H9 (cell line): ENCODE measurements at regions not wholly inside any gene's neighbourhood (a gene's known extent, or its start where the extent isn't known, plus 50 kb on each side); places are given as distances from the start of the nearest gene placed in this dataset.

ENCODE experiments used
- DNase-seq: peaks from one replicate; pipeline ENCODE4 v3.0.0-alpha.2; 2017
- H2AFZ ChIP-seq: one replicate; pipeline ENCODE4 v1.6.1; 2013; ENCODE audit warnings: mild to moderate bottlenecking, low read length, control low read depth, moderate library complexity
- H2AK5ac ChIP-seq: 2 replicates; pipeline ENCODE4 v1.6.1; 2013; ENCODE audit warnings: low read length, control low read depth, mixed read lengths; ENCODE audit not compliant: insufficient read length
- H2BK120ac ChIP-seq: one replicate; pipeline ENCODE4 v1.6.1; 2013; ENCODE audit warnings: low read depth, mild to moderate bottlenecking, low read length, control low read depth, inconsistent platforms; ENCODE audit not compliant: poor library complexity, severe bottlenecking
- H2BK12ac ChIP-seq: 2 replicates; pipeline ENCODE4 v1.6.1; 2013; ENCODE audit warnings: low read length, control low read depth, mixed read lengths, low read depth; ENCODE audit not compliant: insufficient read length
- H2BK15ac ChIP-seq: 2 replicates; pipeline ENCODE4 v1.6.1; 2013; ENCODE audit warnings: low read depth, low read length, control low read depth
- H2BK20ac ChIP-seq: one replicate; pipeline ENCODE4 v1.6.1; 2013; ENCODE audit warnings: low read depth, mild to moderate bottlenecking, low read length, control low read depth, inconsistent platforms; ENCODE audit not compliant: poor library complexity, severe bottlenecking
- H2BK5ac ChIP-seq: 2 replicates; pipeline ENCODE4 v1.6.1; 2013; ENCODE audit warnings: low read length, control low read depth, mixed read lengths; ENCODE audit not compliant: insufficient read length
- H3K14ac ChIP-seq: 2 replicates; pipeline ENCODE4 v1.6.1; 2013; ENCODE audit warnings: low read length, control low read depth; ENCODE audit not compliant: insufficient read depth
- H3K18ac ChIP-seq: 2 replicates; pipeline ENCODE4 v1.6.1; 2013; ENCODE audit warnings: low read depth, mild to moderate bottlenecking, mixed read lengths, low read length, control low read depth; ENCODE audit not compliant: insufficient read length
- H3K23ac ChIP-seq: 2 replicates; pipeline ENCODE4 v1.6.1; 2013; ENCODE audit warnings: low read length, control low read depth, mixed read lengths, low read depth; ENCODE audit not compliant: insufficient read length
- H3K23me2 ChIP-seq: 2 replicates; pipeline ENCODE4 v1.6.1; 2013; ENCODE audit warnings: low read depth, mild to moderate bottlenecking, mixed read lengths, low read length, control low read depth; ENCODE audit not compliant: insufficient read length, poor library complexity, severe bottlenecking
- H3K27ac ChIP-seq: 2 replicates; pipeline ENCODE4 v1.5.1; 2013; ENCODE audit warnings: low read length, control low read depth, mixed read lengths, low read depth; ENCODE audit not compliant: insufficient read length
- H3K27me3 ChIP-seq: 2 replicates; pipeline ENCODE4 v1.6.1; 2013; ENCODE audit warnings: low read length, control low read depth, inconsistent platforms; ENCODE audit not compliant: insufficient read depth
- H3K4ac ChIP-seq: 2 replicates; pipeline ENCODE4 v1.6.1; 2013; ENCODE audit warnings: low read depth, mild to moderate bottlenecking, control low read depth, inconsistent platforms, low read length, moderate library complexity
- H3K4me1 ChIP-seq: 2 replicates; pipeline ENCODE4 v1.6.1; 2013; ENCODE audit warnings: low read length, control low read depth, inconsistent platforms; ENCODE audit not compliant: insufficient read depth
- H3K4me2 ChIP-seq: 2 replicates; pipeline ENCODE4 v1.6.1; 2013; ENCODE audit warnings: low read length, control low read depth, mixed read lengths; ENCODE audit not compliant: insufficient read length, insufficient read depth
- H3K56ac ChIP-seq: 2 replicates; pipeline ENCODE4 v1.6.1; 2013; ENCODE audit warnings: low read depth, mild to moderate bottlenecking, mixed read lengths, low read length, control low read depth; ENCODE audit not compliant: insufficient read length
- H3K79me1 ChIP-seq: 2 replicates; pipeline ENCODE4 v1.6.1; 2013; ENCODE audit warnings: low read depth, mild to moderate bottlenecking, moderate library complexity, low read length, control low read depth, inconsistent platforms; ENCODE audit not compliant: insufficient read depth, poor library complexity, severe bottlenecking
- H3K79me2 ChIP-seq: 2 replicates; pipeline ENCODE4 v1.6.1; 2013; ENCODE audit warnings: low read length, control low read depth, inconsistent platforms; ENCODE audit not compliant: insufficient read depth
- H3K9ac ChIP-seq: 2 replicates; pipeline ENCODE4 v1.6.1; 2013; ENCODE audit warnings: low read length, control low read depth, mixed read lengths; ENCODE audit not compliant: insufficient read length; ENCODE audit errors: extremely low read depth
- H3K9me3 ChIP-seq: one replicate; pipeline ENCODE4 v1.6.1; 2013; ENCODE audit warnings: low read depth, low read length, inconsistent platforms; ENCODE audit not compliant: control insufficient read depth
- H3T11ph ChIP-seq: one replicate; pipeline ENCODE4 v1.6.1; 2013; ENCODE audit warnings: mild to moderate bottlenecking, low read length, control low read depth, inconsistent platforms
- H4K20me1 ChIP-seq: one replicate; pipeline ENCODE4 v1.6.1; 2013; ENCODE audit not compliant: control insufficient read depth, insufficient read length, insufficient read depth
- H4K5ac ChIP-seq: 2 replicates; pipeline ENCODE4 v1.6.1; 2013; ENCODE audit warnings: low read depth, mild to moderate bottlenecking, mixed read lengths, low read length, control low read depth; ENCODE audit not compliant: insufficient read length
- H4K8ac ChIP-seq: replicated peaks from 2 replicates; pipeline ENCODE4 v1.6.1; 2013; ENCODE audit warnings: low read length, control low read depth, mixed read lengths, low read depth; ENCODE audit not compliant: insufficient read length
- H4K91ac ChIP-seq: 2 replicates; pipeline ENCODE4 v1.6.1; 2013; ENCODE audit warnings: low read depth, mild to moderate bottlenecking, moderate library complexity, mixed read lengths, low read length, control low read depth; ENCODE audit not compliant: insufficient read length
- H3K27ac Mint-ChIP-seq, 3 experiments: 2 replicates in 2 of 3; 3 replicates in 1 of 3; pipeline ENCODE4 v1.8.0; 2020 to 2021; ENCODE audit warnings: mixed read lengths in 3 of 3, mild to moderate bottlenecking in 1 of 3, moderate library complexity in 1 of 3
- H3K27me3 Mint-ChIP-seq: 2 replicates; pipeline ENCODE4 v1.8.0; 2021; ENCODE audit warnings: low read depth, mild to moderate bottlenecking, moderate library complexity, mixed read lengths
- H3K36me3 Mint-ChIP-seq, 3 experiments: 2 replicates in 2 of 3; 3 replicates in 1 of 3; pipeline ENCODE4 v1.8.0; 2020 to 2021; ENCODE audit warnings: low read depth in 3 of 3, mixed read lengths in 3 of 3; ENCODE audit not compliant: insufficient read depth in 1 of 3
- H3K4me1 Mint-ChIP-seq, 2 experiments: 2 replicates each; pipeline ENCODE4 v1.8.0; 2020; ENCODE audit warnings: mixed read lengths in 2 of 2
- H3K4me3 Mint-ChIP-seq, 2 experiments: 2 replicates in 1 of 2; 3 replicates in 1 of 2; pipeline ENCODE4 v1.8.0; 2020 to 2021; ENCODE audit warnings: mild to moderate bottlenecking in 2 of 2, mixed read lengths in 2 of 2, moderate library complexity in 1 of 2
- H3K9me3 Mint-ChIP-seq, 2 experiments: 2 replicates in 1 of 2; 3 replicates in 1 of 2; pipeline ENCODE4 v1.8.0; 2020; ENCODE audit warnings: mild to moderate bottlenecking in 2 of 2, mixed read lengths in 2 of 2, moderate library complexity in 1 of 2
- WGBS: extraction: QIAGEN DNeasy Blood & Tissue Kit; methylation state at CpG from one replicate; pipeline ENCODE4 v1.1.7; 2013; ENCODE audit warnings: missing lambda C conversion rate, low lambda C conversion rate, mixed read lengths; ENCODE audit not compliant: insufficient read length; ENCODE audit errors: extremely low coverage; 5-methylcytosine and 5-hydroxymethylcytosine counted together
- TF ChIP-seq, protein P1 (sequence below): fragments of 200-600 bp; sonication (generic); conservative IDR thresholded peaks from 3 replicates; pipeline ENCODE4 v1.8.0; 2021; ENCODE audit warnings: antibody characterized with exemption, mild to moderate bottlenecking

DNA sequence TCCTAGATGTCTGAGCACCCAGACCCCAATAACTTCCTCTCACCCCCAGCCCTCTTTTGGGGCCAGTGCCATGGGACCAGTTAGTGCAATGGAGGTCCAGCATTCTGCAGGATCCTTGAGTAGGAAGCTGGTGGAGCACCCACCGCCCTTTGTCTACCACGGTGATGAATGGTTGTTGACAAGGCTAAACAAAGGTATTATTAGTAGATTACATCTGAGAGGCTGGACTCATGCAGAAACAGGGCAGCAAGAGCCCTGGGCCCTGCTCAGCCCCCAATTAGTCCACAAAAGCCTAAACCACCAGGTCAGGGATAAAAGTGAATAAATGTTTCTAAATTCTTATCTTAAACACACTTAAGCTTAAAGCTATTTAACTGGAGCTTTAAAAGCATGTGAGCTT is 196.5 kb upstream of the TSHZ3 start:
- no peaks in the 10 kb centered on the region for H3K9me3 ChIP-seq
- TF ChIP-seq, protein P1, sequence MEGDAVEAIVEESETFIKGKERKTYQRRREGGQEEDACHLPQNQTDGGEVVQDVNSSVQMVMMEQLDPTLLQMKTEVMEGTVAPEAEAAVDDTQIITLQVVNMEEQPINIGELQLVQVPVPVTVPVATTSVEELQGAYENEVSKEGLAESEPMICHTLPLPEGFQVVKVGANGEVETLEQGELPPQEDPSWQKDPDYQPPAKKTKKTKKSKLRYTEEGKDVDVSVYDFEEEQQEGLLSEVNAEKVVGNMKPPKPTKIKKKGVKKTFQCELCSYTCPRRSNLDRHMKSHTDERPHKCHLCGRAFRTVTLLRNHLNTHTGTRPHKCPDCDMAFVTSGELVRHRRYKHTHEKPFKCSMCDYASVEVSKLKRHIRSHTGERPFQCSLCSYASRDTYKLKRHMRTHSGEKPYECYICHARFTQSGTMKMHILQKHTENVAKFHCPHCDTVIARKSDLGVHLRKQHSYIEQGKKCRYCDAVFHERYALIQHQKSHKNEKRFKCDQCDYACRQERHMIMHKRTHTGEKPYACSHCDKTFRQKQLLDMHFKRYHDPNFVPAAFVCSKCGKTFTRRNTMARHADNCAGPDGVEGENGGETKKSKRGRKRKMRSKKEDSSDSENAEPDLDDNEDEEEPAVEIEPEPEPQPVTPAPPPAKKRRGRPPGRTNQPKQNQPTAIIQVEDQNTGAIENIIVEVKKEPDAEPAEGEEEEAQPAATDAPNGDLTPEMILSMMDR = no peak
- Mint-ChIP-seq H3K27me3 (peaks cover 7% of the 10 kb centered on the region), H3K4me3 (no peak overlapping the region), H3K4me1 (peaks cover 24 to 31% of the 10 kb centered on the region in 2 experiments), H3K9me3 (peaks cover 3 to 8% of the 10 kb centered on the region in 2 experiments; a peak in 3 of 5 replicates), H3K27ac (no peak overlapping the region), H3K36me3 (peaks cover 4 to 10% (median 6%) of the 10 kb centered on the region in 3 experiments; a peak in 3 of 7 replicates)
- H2BK20ac ChIP-seq = no peak overlapping the region
- no peak overlapping the region for H3K23ac ChIP-seq
- H3K79me1 ChIP-seq = no peaks in the 10 kb centered on the region
- no peak overlapping the region for H3K14ac ChIP-seq
- no peak overlapping the region for H3K4me2 ChIP-seq
- no peak overlapping the region for H3K4ac ChIP-seq
- DNase-seq = no peak
- no peaks in the 10 kb centered on the region for H3K27me3 ChIP-seq
- H3K27ac ChIP-seq = no peak overlapping the region
- no peaks in the 10 kb centered on the region for H3K79me2 ChIP-seq
- H3K56ac ChIP-seq = no peak overlapping the region
- H4K5ac ChIP-seq = no peak overlapping the region
- H4K20me1 ChIP-seq = no peaks in the 10 kb centered on the region
- no peak overlapping the region for H2AFZ ChIP-seq
- H4K8ac ChIP-seq = no peak overlapping the region
- H3T11ph ChIP-seq = no peak overlapping the region
- H2BK12ac ChIP-seq = no peak overlapping the region
- H3K9ac ChIP-seq = no peak overlapping the region
- no peak overlapping the region for H2BK5ac ChIP-seq
- no peak overlapping the region for H2BK15ac ChIP-seq
- WGBS = no CpG with 5 or more reads among the region's 2 CpGs
- no peak overlapping the region for H3K18ac ChIP-seq
- no peak overlapping the region for H4K91ac ChIP-seq
- H2AK5ac ChIP-seq = no peak overlapping the region
- no peak overlapping the region for H2BK120ac ChIP-seq
- no peaks in the 10 kb centered on the region for H3K23me2 ChIP-seq
- H3K4me1 ChIP-seq = no peaks in the 10 kb centered on the region
